CD4-positive, alpha-beta T cell (primary cell): ENCODE measurements at regions not wholly inside any gene's neighbourhood (a gene's known extent, or its start where the extent isn't known, plus 50 kb on each side); places are given as distances from the start of the nearest gene placed in this dataset.

Experiments used
- ATAC-seq: fragments of 200-7000 bp; cut with Tn5 transposase; one replicate; pipeline ENCODE4 v1.10.0; 2022; ENCODE audit warnings: mild to moderate bottlenecking; ENCODE audit not compliant: poor library complexity
- CTCF ChIA-PET: fragments of 350-600 bp; sonication (Branson Sonifier 250); formaldehyde crosslinking; loops from one replicate; lab custom pipeline; 2021; ENCODE audit warnings: antibody characterized with exemption, inconsistent platforms; lab: Charles Lee
- POLR2A ChIA-PET: fragments of 350-600 bp; sonication (Branson Sonifier 250); formaldehyde crosslinking; loops from one replicate; lab custom pipeline; 2021; ENCODE audit warnings: antibody characterized with exemption, inconsistent platforms; lab: Charles Lee
- DNase-seq, 14 experiments: peaks; one replicate each; pipeline ENCODE4 v3.0.0-alpha.2; 2013 to 2020; ENCODE audit warnings: mixed read lengths in 2 of 14
- H3K27ac ChIP-seq, 2 donors: one replicate each; pipeline versions ENCODE4 v1.5.1 to v1.7.0; 2013; ENCODE audit warnings: low read length in 2 of 2, low read depth in 1 of 2, mild to moderate bottlenecking in 1 of 2
- H3K27me3 ChIP-seq, 2 experiments: 1 replicate in 1 of 2; 2 replicates in 1 of 2; pipeline versions ENCODE4 v1.6.1 to v1.7.0; 2013; ENCODE audit warnings: low read length in 2 of 2, control low read depth in 1 of 2, mild to moderate bottlenecking in 1 of 2, moderate library complexity in 1 of 2; ENCODE audit not compliant: insufficient read depth in 2 of 2, control insufficient read depth in 1 of 2
- H3K36me3 ChIP-seq: one replicate; pipeline ENCODE4 v1.6.1; 2013; ENCODE audit warnings: low read length, control low read depth; ENCODE audit not compliant: insufficient read depth
- H3K4me1 ChIP-seq: one replicate; pipeline ENCODE4 v1.6.1; 2013; ENCODE audit warnings: low read length, control low read depth; ENCODE audit not compliant: insufficient read depth
- H3K4me3 ChIP-seq: one replicate; pipeline ENCODE4 v1.5.1; 2013; ENCODE audit warnings: mild to moderate bottlenecking, low read length, moderate library complexity
- H3K9me3 ChIP-seq, 2 experiments: 1 replicate in 1 of 2; 2 replicates in 1 of 2; pipeline versions ENCODE4 v1.6.1 to v1.7.0; 2013; ENCODE audit warnings: low read length in 2 of 2, mild to moderate bottlenecking in 2 of 2, control low read depth in 1 of 2, moderate library complexity in 1 of 2; ENCODE audit not compliant: control insufficient read depth in 1 of 2, insufficient read depth in 1 of 2
- H3K27ac Mint-ChIP-seq: one replicate; pipeline ENCODE4 v1.8.0; 2020; ENCODE audit warnings: mixed read lengths
- H3K27me3 Mint-ChIP-seq: one replicate; pipeline ENCODE4 v1.8.0; 2021; ENCODE audit warnings: mixed read lengths
- H3K36me3 Mint-ChIP-seq: one replicate; pipeline ENCODE4 v1.8.0; 2021; ENCODE audit warnings: low read depth, mixed read lengths
- H3K4me1 Mint-ChIP-seq: one replicate; pipeline ENCODE4 v1.8.0; 2021; ENCODE audit warnings: low read depth, mixed read lengths
- H3K4me3 Mint-ChIP-seq: one replicate; pipeline ENCODE4 v1.8.0; 2020; ENCODE audit warnings: mild to moderate bottlenecking, mixed read lengths
- H3K9me3 Mint-ChIP-seq: one replicate; pipeline ENCODE4 v1.8.0; 2020; ENCODE audit warnings: mixed read lengths
- CTCF ChIP-seq: fragments of 200-600 bp; IDR thresholded peaks from one replicate; pipeline ENCODE4 v1.8.0; 2022; ENCODE audit warnings: antibody characterized with exemption, mild to moderate bottlenecking
- intact Hi-C, 2 experiments: fragments of 100-400 bp; cut with DNase I in 1 of 2; cut with micrococcal nuclease in 1 of 2; formaldehyde crosslinking; loops; one replicate each; pipeline versions ENCODE4 v1.15.1 to v1.9.0; 2023 to 2025; cut with DNase I, micrococcal nuclease

GRCh38 chr12:90029317-90029716 lies 320.7 kb upstream of the ATP2B1 start:
- H3K9me3 Mint-ChIP-seq = no peaks in the 10 kb centered on the region
- no peak for ATAC-seq
- no peak for TF ChIP-seq CTCF
- no peaks in the 10 kb centered on the region for H3K36me3 Mint-ChIP-seq
- no peak overlapping the region for H3K4me3 ChIP-seq
- no peaks in the 10 kb centered on the region for H3K9me3 ChIP-seq
- intact Hi-C loops = no loop called here
- H3K4me1 ChIP-seq = peaks cover 5% of the 10 kb centered on the region
- no peak overlapping the region for H3K27ac ChIP-seq
- ChIA-PET POLR2A (interaction anchor here (1.3 to 1.4 kb wide), 2 partner anchors 12 to 320 kb away, joined by 4 read pairs; partner anchors contain the start of gene ATP2B1), CTCF (interaction anchor here (0.5 kb wide), 1 partner anchor 334 kb away, joined by 3 read pairs; no protein-coding TSS in a partner anchor)
- peaks cover 18% of the 10 kb centered on the region for H3K4me1 Mint-ChIP-seq
- no peaks in the 10 kb centered on the region for H3K27me3 ChIP-seq
- no peak overlapping the region for H3K4me3 Mint-ChIP-seq
- no peaks in the 10 kb centered on the region for H3K36me3 ChIP-seq
- no peaks in the 10 kb centered on the region for H3K27me3 Mint-ChIP-seq
- no peak overlapping the region for H3K27ac Mint-ChIP-seq
- no peak for DNase-seq

GRCh38 chr12:90028635-90029051 lies 320.0 kb upstream of the ATP2B1 start:
- Histone ChIP-seq H3K9me3 (no peaks in the 10 kb centered on the region), H3K4me3 (no peak overlapping the region), H3K27me3 (no peaks in the 10 kb centered on the region), H3K27ac (no peak overlapping the region), H3K36me3 (no peaks in the 10 kb centered on the region), H3K4me1 (peaks cover 5% of the 10 kb centered on the region)
- H3K27me3 Mint-ChIP-seq = no peaks in the 10 kb centered on the region
- no peak for TF ChIP-seq CTCF
- H3K27ac Mint-ChIP-seq = peak overlapping the region; percentile 57
- H3K9me3 Mint-ChIP-seq = no peaks in the 10 kb centered on the region
- POLR2A ChIA-PET = no interaction called here
- DNase-seq (peak in 1 of 14 experiments; percentile 10), ATAC-seq (peak; percentile 29)
- intact Hi-C loops = no loop called here
- CTCF ChIA-PET = no interaction called here
- H3K36me3 Mint-ChIP-seq = no peaks in the 10 kb centered on the region
- H3K4me3 Mint-ChIP-seq = no peak overlapping the region
- H3K4me1 Mint-ChIP-seq = peaks cover 18% of the 10 kb centered on the region

GRCh38 chr12:90027889-90028634 lies 319.4 kb upstream of the ATP2B1 start:
- Histone ChIP-seq H3K4me1 (peaks cover 5% of the 10 kb centered on the region), H3K27ac (no peak overlapping the region), H3K27me3 (no peaks in the 10 kb centered on the region), H3K9me3 (no peaks in the 10 kb centered on the region), H3K4me3 (no peak overlapping the region), H3K36me3 (no peaks in the 10 kb centered on the region)
- H3K4me1 Mint-ChIP-seq = peaks cover 18% of the 10 kb centered on the region
- intact Hi-C loops = no loop called here
- H3K36me3 Mint-ChIP-seq = no peaks in the 10 kb centered on the region
- H3K4me3 Mint-ChIP-seq = no peak overlapping the region
- H3K27ac Mint-ChIP-seq = peak overlapping the region; percentile 57
- H3K27me3 Mint-ChIP-seq = no peaks in the 10 kb centered on the region
- DNase-seq (no peak), ATAC-seq (no peak)
- POLR2A ChIA-PET = no interaction called here
- CTCF ChIA-PET = no interaction called here
- H3K9me3 Mint-ChIP-seq = no peaks in the 10 kb centered on the region
- TF ChIP-seq CTCF = no peak
